HG03521 (cell line): ENCODE measurements at regions not wholly inside any gene's neighbourhood (a gene's known extent, or its start where the extent isn't known, plus 50 kb on each side); places are given as distances from the start of the nearest gene placed in this dataset.
"Not testable (repeated sequence)": the region's sequence is repeated elsewhere in the genome, so short reads cannot be mapped to it uniquely, and the experiment has no call there.

Experiments
- ATAC-seq: cut with Tn5 transposase; IDR thresholded peaks from one replicate; pipeline ENCODE4 v1.9.1; 2021; ENCODE audit warnings: mild to moderate bottlenecking, moderate library complexity; ENCODE audit not compliant: unreplicated experiment

- ATAC-seq, result no peak
These were observed 100.8 kb upstream of the ATP5MC3 start for GRCh38 chr2:175282300-175282699.

GRCh38 chr2:175277772-175278171, 96.3 kb upstream of the ATP5MC3 start:
- ATAC-seq, result no peak

- ATAC-seq, result no peak
These were observed 94.0 kb upstream of the ATP5MC3 start for GRCh38 chr2:175275539-175275938.

GRCh38 chr2:175259164-175259563, 77.7 kb upstream of the ATP5MC3 start:
- no peak for ATAC-seq

GRCh38 chr2:175256806-175257585, 75.5 kb upstream of the ATP5MC3 start:
- no peak for ATAC-seq

- not testable (repeated sequence) for ATAC-seq
These were observed 74.9 kb upstream of the ATP5MC3 start for GRCh38 chr2:175256391-175256790.

GRCh38 chr2:175253871-175254270, 72.4 kb upstream of the ATP5MC3 start:
- no peak for ATAC-seq

- ATAC-seq, result no peak
These were observed 70.0 kb upstream of the ATP5MC3 start for GRCh38 chr2:175251425-175252041.

GRCh38 chr2:175247159-175247558, 65.6 kb upstream of the ATP5MC3 start:
- ATAC-seq, result no peak

GRCh38 chr2:175244697-175245096, 63.2 kb upstream of the ATP5MC3 start:
- no peak for ATAC-seq

- no peak for ATAC-seq
These were observed 60.2 kb upstream of the ATP5MC3 start for GRCh38 chr2:175241691-175242090.

- ATAC-seq, result not testable (repeated sequence)
These were observed 58.5 kb upstream of the ATP5MC3 start for GRCh38 chr2:175240033-175240432.

GRCh38 chr2:175236930-175237329, 55.4 kb upstream of the ATP5MC3 start:
- no peak for ATAC-seq

GRCh38 chr2:175234650-175235049, 53.1 kb upstream of the ATP5MC3 start:
- ATAC-seq, result no peak

GRCh38 chr2:175234153-175234552, 52.6 kb upstream of the ATP5MC3 start:
- no peak for ATAC-seq

- no peak for ATAC-seq
These were observed 51.7 kb upstream of the ATP5MC3 start for GRCh38 chr2:175233135-175233719.
